ENCODE measurements at regions not wholly inside any gene's neighbourhood (a gene's known extent, or its start where the extent isn't known, plus 50 kb on each side); places are given as distances from the start of the nearest gene placed in this dataset.

- no peak for DNase-seq
Observed at GRCh38 chr10:43754569-43755260, 106.0 kb upstream of the ZNF32 start.

- DNase-seq = no peak
Observed at GRCh38 chr10:43753397-43754061, 104.8 kb upstream of the ZNF32 start.

- no peak for DNase-seq
Observed at GRCh38 chr10:43752682-43753081, 104.0 kb upstream of the ZNF32 start.

GRCh38 chr10:43751646-43752045 is 103.0 kb upstream of the ZNF32 start:
- DNase-seq = no peak

GRCh38 chr10:43749940-43750552 is 101.4 kb upstream of the ZNF32 start:
- no peak for DNase-seq

- DNase-seq = no peak
Observed at GRCh38 chr10:43749145-43749576, 100.5 kb upstream of the ZNF32 start.

GRCh38 chr10:43748560-43748959 is 99.9 kb upstream of the ZNF32 start:
- DNase-seq = no peak

- DNase-seq = no peak
Observed at GRCh38 chr10:43746906-43747305, 98.2 kb upstream of the ZNF32 start.

- no peak for DNase-seq
Observed at GRCh38 chr10:43739161-43739560, 90.5 kb upstream of the ZNF32 start.

- no peak for DNase-seq
Observed at GRCh38 chr10:43737003-43737402, 88.3 kb upstream of the ZNF32 start.

GRCh38 chr10:43735907-43736306 is 87.2 kb upstream of the ZNF32 start:
- DNase-seq = no peak

GRCh38 chr10:43734716-43735115 is 86.0 kb upstream of the ZNF32 start:
- no peak for DNase-seq

- no peak for DNase-seq
Observed at GRCh38 chr10:43731486-43731885, 82.8 kb upstream of the ZNF32 start.

- DNase-seq = no peak
Observed at GRCh38 chr10:43728425-43728824, 79.7 kb upstream of the ZNF32 start.

- DNase-seq = no peak
Observed at GRCh38 chr10:43727935-43728334, 79.3 kb upstream of the ZNF32 start.

- no peak for DNase-seq
Observed at GRCh38 chr10:43715334-43715733, 66.7 kb upstream of the ZNF32 start.

- no peak for DNase-seq
Observed at GRCh38 chr10:43712821-43713584, 64.3 kb upstream of the ZNF32 start.

- no peak for DNase-seq
Observed at GRCh38 chr10:43710772-43711471, 62.2 kb upstream of the ZNF32 start.

- no peak for DNase-seq
Observed at GRCh38 chr10:43708262-43708661, 59.6 kb upstream of the ZNF32 start.

- DNase-seq = no peak
Observed at GRCh38 chr10:43707770-43708169, 59.1 kb upstream of the ZNF32 start.

GRCh38 chr10:43706166-43706565 is 57.5 kb upstream of the ZNF32 start:
- DNase-seq = no peak

GRCh38 chr10:43703286-43703685 is 54.6 kb upstream of the ZNF32 start:
- no peak for DNase-seq

GRCh38 chr10:43702936-43703281 is 54.2 kb upstream of the ZNF32 start:
- DNase-seq = no peak
